Spinal cord (tissue), 9 donors: ENCODE measurements at regions not wholly inside any gene's neighbourhood (a gene's known extent, or its start where the extent isn't known, plus 50 kb on each side); places are given as distances from the start of the nearest gene placed in this dataset.

ENCODE experiments used
- DNase-seq, 6 donors: peaks; one replicate each; pipeline versions ENCODE4 v3.0.0 to v3.0.0-alpha.2; 2013 to 2015; ENCODE audit warnings: low spot score in 6 of 6, low read depth in 4 of 6
- H3K27ac ChIP-seq: one replicate; pipeline ENCODE4 v1.5.1; 2013; ENCODE audit warnings: low read depth, low read length, control low read depth
- H3K27me3 ChIP-seq: one replicate; pipeline ENCODE4 v1.6.1; 2013; ENCODE audit warnings: low read length; ENCODE audit not compliant: control insufficient read depth, insufficient read depth
- H3K36me3 ChIP-seq: one replicate; pipeline ENCODE4 v1.6.1; 2013; ENCODE audit warnings: low read length; ENCODE audit not compliant: control insufficient read depth, insufficient read depth
- H3K4me1 ChIP-seq: one replicate; pipeline ENCODE4 v1.6.1; 2013; ENCODE audit warnings: low read length; ENCODE audit not compliant: control insufficient read depth, insufficient read depth
- H3K4me3 ChIP-seq: one replicate; pipeline ENCODE4 v1.5.1; 2013; ENCODE audit warnings: low read depth, low read length, control low read depth
- H3K9me3 ChIP-seq: one replicate; pipeline ENCODE4 v1.6.1; 2013; ENCODE audit warnings: low read length; ENCODE audit not compliant: control insufficient read depth, insufficient read depth
- WGBS: methylation state at CpG from one replicate; pipeline ENCODE4 v1.1.5; 2013; ENCODE audit warnings: missing lambda C conversion rate; ENCODE audit not compliant: insufficient coverage; 5-methylcytosine and 5-hydroxymethylcytosine counted together
- donor health status: healthy.

- DNase-seq, result no peak
- Histone ChIP-seq H3K4me1 (peaks cover 28% of the 10 kb centered on the region), H3K27me3 (no peaks in the 10 kb centered on the region), H3K36me3 (no peaks in the 10 kb centered on the region), H3K4me3 (no peak overlapping the region), H3K9me3 (no peaks in the 10 kb centered on the region), H3K27ac (no peak overlapping the region)
- WGBS, result 46% methylated on average over 5 of the region's 5 CpGs
Observed at GRCh38 chr1:8267307-8267706, 50.6 kb upstream of the SLC45A1 start.

- peaks cover 23% of the 10 kb centered on the region for H3K4me1 ChIP-seq
- WGBS, result no CpG with 5 or more reads among the region's 8 CpGs
- no peak overlapping the region for H3K27ac ChIP-seq
- H3K36me3 ChIP-seq, result no peaks in the 10 kb centered on the region
- DNase-seq, result peak in 2 of 6 donors; percentile 34 to 62
- no peak overlapping the region for H3K4me3 ChIP-seq
- H3K9me3 ChIP-seq, result no peaks in the 10 kb centered on the region
- no peaks in the 10 kb centered on the region for H3K27me3 ChIP-seq
Observed at GRCh38 chr1:8266436-8267165, 51.3 kb upstream of the SLC45A1 start.

DNA sequence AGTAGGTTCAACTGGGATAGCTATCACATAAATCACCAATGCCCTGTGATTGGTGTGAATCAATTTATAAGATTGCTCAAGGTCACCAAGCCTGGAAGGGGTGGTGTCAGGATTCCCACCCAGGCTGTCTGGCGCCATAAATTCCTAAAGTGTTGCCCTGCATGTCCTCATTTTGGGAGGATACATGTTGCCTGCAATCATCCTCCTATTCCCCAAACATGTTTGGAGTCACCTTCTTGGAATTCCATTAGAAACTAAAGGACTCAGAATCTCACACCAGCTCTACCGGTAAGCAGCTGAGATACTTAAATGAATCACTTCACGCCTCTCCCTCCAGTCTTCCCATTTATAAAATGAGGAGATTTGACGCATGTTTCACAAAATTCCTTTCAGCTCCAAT lies 54.1 kb upstream of the SLC45A1 start:
- Histone ChIP-seq H3K36me3 (no peaks in the 10 kb centered on the region), H3K4me1 (peaks cover 7% of the 10 kb centered on the region), H3K27ac (no peak overlapping the region), H3K4me3 (no peak overlapping the region), H3K27me3 (no peaks in the 10 kb centered on the region), H3K9me3 (no peaks in the 10 kb centered on the region)
- no peak for DNase-seq
- WGBS, result 79% methylated on average over 2 of the region's 4 CpGs

DNA sequence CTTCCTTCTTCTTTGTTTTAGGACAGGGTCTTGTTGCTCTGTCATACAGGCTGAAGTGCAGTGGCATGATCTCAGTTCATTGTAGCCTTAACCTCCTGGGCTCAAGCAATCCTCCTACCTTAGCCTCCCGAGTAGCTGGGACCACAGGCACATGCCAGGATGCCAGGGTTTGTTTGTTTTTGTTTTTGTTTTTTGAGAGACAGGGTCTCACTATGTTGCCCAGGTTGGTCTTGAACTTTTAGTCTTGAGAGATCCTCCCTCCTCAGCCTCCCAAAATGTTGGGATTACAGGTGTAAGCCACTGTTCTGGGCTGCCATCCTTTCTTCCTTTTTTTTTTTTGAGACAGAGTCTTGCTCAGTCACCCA lies 56.5 kb upstream of the SLC45A1 start:
- H3K27me3 ChIP-seq, result no peaks in the 10 kb centered on the region
- no CpG with 5 or more reads among the region's 1 CpG for WGBS
- DNase-seq, result no peak
- H3K36me3 ChIP-seq, result no peaks in the 10 kb centered on the region
- H3K4me1 ChIP-seq, result peaks cover 3% of the 10 kb centered on the region
- H3K9me3 ChIP-seq, result no peaks in the 10 kb centered on the region
- H3K27ac ChIP-seq, result no peak overlapping the region
- no peak overlapping the region for H3K4me3 ChIP-seq

- Histone ChIP-seq H3K9me3 (no peaks in the 10 kb centered on the region), H3K27me3 (no peaks in the 10 kb centered on the region), H3K4me1 (no peaks in the 10 kb centered on the region), H3K4me3 (no peak overlapping the region), H3K36me3 (no peaks in the 10 kb centered on the region), H3K27ac (no peak overlapping the region)
- WGBS, result 42% methylated on average over 12 of the region's 13 CpGs
- DNase-seq, result peak in 1 of 6 donors; percentile 32
Observed at GRCh38 chr1:8259498-8260290, 58.2 kb upstream of the SLC45A1 start.

- Histone ChIP-seq H3K4me1 (no peaks in the 10 kb centered on the region), H3K27me3 (no peaks in the 10 kb centered on the region), H3K4me3 (no peak overlapping the region), H3K36me3 (no peaks in the 10 kb centered on the region), H3K9me3 (no peaks in the 10 kb centered on the region), H3K27ac (no peak overlapping the region)
- no peak for DNase-seq
- WGBS, result 94% methylated on average over 7 of the region's 7 CpGs
Observed at GRCh38 chr1:8257621-8258020, 60.3 kb upstream of the SLC45A1 start.

- H3K4me1 ChIP-seq, result peaks cover 4% of the 10 kb centered on the region
- no peaks in the 10 kb centered on the region for H3K9me3 ChIP-seq
- no peak for DNase-seq
- 95% methylated on average over 7 of the region's 7 CpGs for WGBS
- no peak overlapping the region for H3K4me3 ChIP-seq
- no peaks in the 10 kb centered on the region for H3K36me3 ChIP-seq
- H3K27ac ChIP-seq, result no peak overlapping the region
- no peaks in the 10 kb centered on the region for H3K27me3 ChIP-seq
Observed at GRCh38 chr1:8256321-8256720, 61.6 kb upstream of the SLC45A1 start.

GRCh38 chr1:8255712-8256111 lies 62.2 kb upstream of the SLC45A1 start:
- DNase-seq, result no peak
- 86% methylated on average over 4 of the region's 5 CpGs for WGBS
- H3K4me3 ChIP-seq, result no peak overlapping the region
- H3K36me3 ChIP-seq, result no peaks in the 10 kb centered on the region
- no peaks in the 10 kb centered on the region for H3K27me3 ChIP-seq
- peaks cover 4% of the 10 kb centered on the region for H3K4me1 ChIP-seq
- no peak overlapping the region for H3K27ac ChIP-seq
- H3K9me3 ChIP-seq, result no peaks in the 10 kb centered on the region

- Histone ChIP-seq H3K9me3 (no peaks in the 10 kb centered on the region), H3K27me3 (no peaks in the 10 kb centered on the region), H3K27ac (no peak overlapping the region), H3K36me3 (no peaks in the 10 kb centered on the region), H3K4me3 (no peak overlapping the region), H3K4me1 (peaks cover 4% of the 10 kb centered on the region)
- WGBS, result 75% methylated on average over 9 of the region's 13 CpGs
- peak in 1 of 6 donors; percentile 82 for DNase-seq
Observed at GRCh38 chr1:8252266-8252951, 65.5 kb upstream of the SLC45A1 start.
